Gastroesophageal sphincter (tissue), 3 donors: ENCODE measurements at regions not wholly inside any gene's neighbourhood (a gene's known extent, or its start where the extent isn't known, plus 50 kb on each side); places are given as distances from the start of the nearest gene placed in this dataset.

ENCODE experiments used
- CTCF ChIP-seq, 4 experiments: fragments of 200-600 bp in 2 of 4; fragments of 450-650 bp in 2 of 4; sonication (generic) in 1 of 4; IDR thresholded peaks; one replicate each; pipeline ENCODE4 v1.5.1; 2017 to 2019; ENCODE audit warnings: antibody characterized with exemption in 4 of 4, mild to moderate bottlenecking in 2 of 4, moderate library complexity in 2 of 4
- POLR2A ChIP-seq, 2 donors: fragments of 450-650 bp; IDR thresholded peaks; one replicate each; pipeline ENCODE4 v1.6.1; 2017; ENCODE audit warnings: antibody characterized with exemption in 2 of 2, mild to moderate bottlenecking in 2 of 2, moderate library complexity in 1 of 2
- POLR2AphosphoS5 ChIP-seq: sonication (generic); formaldehyde crosslinking; IDR thresholded peaks from one replicate; pipeline ENCODE4 v1.6.1; 2017; ENCODE audit warnings: antibody characterized with exemption

DNA sequence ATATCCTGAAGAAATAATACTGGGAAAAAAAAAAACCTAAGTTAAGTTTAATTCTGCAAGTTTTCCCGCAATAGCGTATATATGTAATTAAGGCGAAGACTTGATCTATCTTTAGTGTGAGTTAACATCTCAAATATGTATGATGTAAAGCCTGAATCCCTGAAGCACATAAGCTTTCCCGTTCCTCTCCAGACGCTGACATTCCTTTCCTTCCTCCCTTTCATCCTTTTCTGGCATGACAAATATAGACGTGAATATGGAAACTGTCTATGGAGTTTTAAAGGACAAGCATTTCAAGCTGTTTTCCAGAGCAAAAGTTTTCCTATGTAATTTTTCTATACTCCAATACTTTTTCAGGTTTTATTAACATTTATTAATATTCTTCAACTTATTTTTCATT is 637.0 kb downstream of the COL12A1 start:
- TF ChIP-seq POLR2A (IDR thresholded peaks at IDR 0.05) (no peak), CTCF (IDR thresholded peaks at IDR 0.05) (no peak), POLR2AphosphoS5 (no peak)
